IMR-90 (cell line): ENCODE measurements at regions not wholly inside any gene's neighbourhood (a gene's known extent, or its start where the extent isn't known, plus 50 kb on each side); places are given as distances from the start of the nearest gene placed in this dataset.

Experiments
- BHLHE40 ChIP-seq: fragments of 150-350 bp; IDR thresholded peaks from 2 replicates; pipeline ENCODE4 v1.6.1; 2016; ENCODE audit warnings: mild to moderate bottlenecking, low read depth, low read length
- CHD1 ChIP-seq: IDR thresholded peaks from 2 replicates; pipeline ENCODE4 v1.6.1; 2012; ENCODE audit warnings: low read depth, low read length, improper control_type of control experiment
- FOS ChIP-seq: fragments of 150-350 bp; IDR thresholded peaks from 2 replicates; pipeline ENCODE4 v1.6.1; 2016; ENCODE audit warnings: low read depth, low read length
- MAFK ChIP-seq: IDR thresholded peaks from 2 replicates; pipeline ENCODE4 v1.6.1; 2012; ENCODE audit warnings: low read depth, low read length, improper control_type of control experiment
- MAZ ChIP-seq: IDR thresholded peaks from 2 replicates; pipeline ENCODE4 v1.6.1; 2012; ENCODE audit warnings: low read depth, mild to moderate bottlenecking, low read length, improper control_type of control experiment, moderate library complexity, borderline replicate concordance
- NFE2L2 ChIP-seq: fragments of 150-350 bp; IDR thresholded peaks from 2 replicates; pipeline ENCODE4 v1.6.1; 2016; ENCODE audit warnings: low read depth, mild to moderate bottlenecking, low read length
- POLR2A ChIP-seq: IDR thresholded peaks from 2 replicates; pipeline ENCODE4 v1.6.1; 2012; ENCODE audit warnings: mild to moderate bottlenecking, low read depth, low read length
- RAD21 ChIP-seq: IDR thresholded peaks from 2 replicates; pipeline ENCODE4 v1.6.1; 2012; ENCODE audit warnings: low read length, improper control_type of control experiment
- RCOR1 ChIP-seq: IDR thresholded peaks from 2 replicates; pipeline ENCODE4 v1.6.1; 2012; ENCODE audit warnings: mild to moderate bottlenecking, low read length, improper control_type of control experiment; ENCODE audit not compliant: insufficient replicate concordance
- SMC3 ChIP-seq: fragments of 150-350 bp; IDR thresholded peaks from 2 replicates; pipeline ENCODE4 v1.6.1; 2016; ENCODE audit warnings: low read depth, mild to moderate bottlenecking, antibody characterized with exemption, low read length, moderate library complexity
- USF2 ChIP-seq: fragments of 150-350 bp; IDR thresholded peaks from 2 replicates; pipeline ENCODE4 v1.6.1; 2017; ENCODE audit warnings: mild to moderate bottlenecking, antibody characterized with exemption, low read length, low read depth
- TF ChIP-seq, protein P1 (sequence below): conservative IDR thresholded peaks from 2 replicates; pipeline ENCODE4 v1.5.1; 2012; ENCODE audit warnings: mild to moderate bottlenecking, low read depth, low read length, improper control_type of control experiment

GRCh38 chrX:43016021-43016420, 238.1 kb upstream of the PPP1R2C start:
- TF ChIP-seq POLR2A = no peak
- TF ChIP-seq CHD1 = no peak
- TF ChIP-seq, protein P1, sequence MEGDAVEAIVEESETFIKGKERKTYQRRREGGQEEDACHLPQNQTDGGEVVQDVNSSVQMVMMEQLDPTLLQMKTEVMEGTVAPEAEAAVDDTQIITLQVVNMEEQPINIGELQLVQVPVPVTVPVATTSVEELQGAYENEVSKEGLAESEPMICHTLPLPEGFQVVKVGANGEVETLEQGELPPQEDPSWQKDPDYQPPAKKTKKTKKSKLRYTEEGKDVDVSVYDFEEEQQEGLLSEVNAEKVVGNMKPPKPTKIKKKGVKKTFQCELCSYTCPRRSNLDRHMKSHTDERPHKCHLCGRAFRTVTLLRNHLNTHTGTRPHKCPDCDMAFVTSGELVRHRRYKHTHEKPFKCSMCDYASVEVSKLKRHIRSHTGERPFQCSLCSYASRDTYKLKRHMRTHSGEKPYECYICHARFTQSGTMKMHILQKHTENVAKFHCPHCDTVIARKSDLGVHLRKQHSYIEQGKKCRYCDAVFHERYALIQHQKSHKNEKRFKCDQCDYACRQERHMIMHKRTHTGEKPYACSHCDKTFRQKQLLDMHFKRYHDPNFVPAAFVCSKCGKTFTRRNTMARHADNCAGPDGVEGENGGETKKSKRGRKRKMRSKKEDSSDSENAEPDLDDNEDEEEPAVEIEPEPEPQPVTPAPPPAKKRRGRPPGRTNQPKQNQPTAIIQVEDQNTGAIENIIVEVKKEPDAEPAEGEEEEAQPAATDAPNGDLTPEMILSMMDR = no peak
- TF ChIP-seq SMC3 = no peak
- TF ChIP-seq FOS = no peak
- no peak for TF ChIP-seq RAD21
- no peak for TF ChIP-seq RCOR1
- TF ChIP-seq USF2 = no peak
- no peak for TF ChIP-seq NFE2L2
- no peak for TF ChIP-seq MAZ
- TF ChIP-seq MAFK = no peak
- no peak for TF ChIP-seq BHLHE40
